ENCODE measurements at regions not wholly inside any gene's neighbourhood (a gene's known extent, or its start where the extent isn't known, plus 50 kb on each side); places are given as distances from the start of the nearest gene placed in this dataset.

DNA sequence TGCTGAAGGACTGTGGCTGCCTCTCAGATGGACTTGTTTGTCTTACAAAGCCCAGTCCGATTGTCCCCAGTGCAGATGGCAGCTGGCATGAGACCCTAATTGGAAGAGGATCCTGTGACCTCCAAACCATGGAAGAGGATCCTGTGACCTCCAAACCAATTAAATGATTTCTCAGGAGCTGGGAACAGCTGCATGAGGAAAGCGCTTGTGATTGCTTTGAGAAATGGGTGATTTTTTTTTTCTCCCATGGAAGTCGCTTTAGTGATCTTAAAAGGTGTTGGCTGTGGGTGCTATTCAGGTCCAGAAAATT is 68.4 kb upstream of the LARS2 start:
- CTCF ChIA-PET = no interaction called here
- H3K4ac ChIP-seq (ENCODE audit: low read depth, low read length) = no peak overlapping the region
- ATAC-seq (ENCODE audit: low read depth) (no peak), DNase-seq (no peak)
- no peak overlapping the region for H2AK9ac ChIP-seq (replicated peaks; ENCODE audit: low read depth, low read length, poor library complexity)
- H3K4me3 ChIP-seq (ENCODE audit: insufficient read depth, low read depth, low read length) = no peak overlapping the region
- 100% methylated on average over 1 of the region's 3 CpGs; no CpG with 5 or more reads in 1 of the 2 experiments for WGBS, 2 experiments (ENCODE audit: extremely low coverage in 2 of 2, insufficient read length in 1 of 2)
- peaks cover 2% of the 10 kb centered on the region; the same call in 1 of the 2 replicates for H3K9me3 ChIP-seq (ENCODE audit: control insufficient read depth, insufficient read depth, low read length)
- no peak overlapping the region for H3K27ac ChIP-seq (ENCODE audit: insufficient read depth, low read length)
- no peak overlapping the region for H3K14ac ChIP-seq (replicated peaks; ENCODE audit: low read depth, low read length)
- H2BK120ac ChIP-seq (ENCODE audit: low read depth, low read length) = no peak overlapping the region
- no peak overlapping the region for H3K4me2 ChIP-seq (ENCODE audit: low read depth, low read length)
- intact Hi-C loops (cut with micrococcal nuclease) = no loop called here
- no TSS peak for BruUV-seq (replicated peaks)
- no peak overlapping the region for H4K91ac ChIP-seq (ENCODE audit: insufficient read depth, low read depth, low read length)
- no peak overlapping the region for H3K9ac ChIP-seq (ENCODE audit: low read depth, low read length)
- no peak overlapping the region for H4K5ac ChIP-seq (ENCODE audit: low read depth, low read length)
- H4K20me1 ChIP-seq (ENCODE audit: insufficient read depth, low read length) = no peaks in the 10 kb centered on the region
- H3K36me3 ChIP-seq (ENCODE audit: control insufficient read depth, insufficient read depth, low read length) = no peaks in the 10 kb centered on the region
- TF ChIP-seq FOS (IDR thresholded peaks at IDR 0.05; ENCODE audit: low read depth, low read length) = no peak
- TF ChIP-seq, protein P1, sequence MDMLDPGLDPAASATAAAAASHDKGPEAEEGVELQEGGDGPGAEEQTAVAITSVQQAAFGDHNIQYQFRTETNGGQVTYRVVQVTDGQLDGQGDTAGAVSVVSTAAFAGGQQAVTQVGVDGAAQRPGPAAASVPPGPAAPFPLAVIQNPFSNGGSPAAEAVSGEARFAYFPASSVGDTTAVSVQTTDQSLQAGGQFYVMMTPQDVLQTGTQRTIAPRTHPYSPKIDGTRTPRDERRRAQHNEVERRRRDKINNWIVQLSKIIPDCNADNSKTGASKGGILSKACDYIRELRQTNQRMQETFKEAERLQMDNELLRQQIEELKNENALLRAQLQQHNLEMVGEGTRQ (IDR thresholded peaks at IDR 0.05; ENCODE audit: low read depth, low read length) = no peak
- TF ChIP-seq MXI1 (IDR thresholded peaks at IDR 0.05; ENCODE audit: borderline replicate concordance, low read depth, low read length) = no peak
- TF ChIP-seq RAD21 (IDR thresholded peaks at IDR 0.05; ENCODE audit: low read length) = no peak
- no peak for TF ChIP-seq RCOR1 (IDR thresholded peaks at IDR 0.05; ENCODE audit: insufficient replicate concordance, low read length)
- TF ChIP-seq NFE2L2 (IDR thresholded peaks at IDR 0.05; ENCODE audit: low read depth, low read length) = no peak
- TF ChIP-seq CEBPB (IDR thresholded peaks at IDR 0.05; ENCODE audit: low read depth, low read length) = no peak
- no peak for TF ChIP-seq POLR2A (IDR thresholded peaks at IDR 0.05; ENCODE audit: low read depth, low read length)
- TF ChIP-seq, protein P2, sequence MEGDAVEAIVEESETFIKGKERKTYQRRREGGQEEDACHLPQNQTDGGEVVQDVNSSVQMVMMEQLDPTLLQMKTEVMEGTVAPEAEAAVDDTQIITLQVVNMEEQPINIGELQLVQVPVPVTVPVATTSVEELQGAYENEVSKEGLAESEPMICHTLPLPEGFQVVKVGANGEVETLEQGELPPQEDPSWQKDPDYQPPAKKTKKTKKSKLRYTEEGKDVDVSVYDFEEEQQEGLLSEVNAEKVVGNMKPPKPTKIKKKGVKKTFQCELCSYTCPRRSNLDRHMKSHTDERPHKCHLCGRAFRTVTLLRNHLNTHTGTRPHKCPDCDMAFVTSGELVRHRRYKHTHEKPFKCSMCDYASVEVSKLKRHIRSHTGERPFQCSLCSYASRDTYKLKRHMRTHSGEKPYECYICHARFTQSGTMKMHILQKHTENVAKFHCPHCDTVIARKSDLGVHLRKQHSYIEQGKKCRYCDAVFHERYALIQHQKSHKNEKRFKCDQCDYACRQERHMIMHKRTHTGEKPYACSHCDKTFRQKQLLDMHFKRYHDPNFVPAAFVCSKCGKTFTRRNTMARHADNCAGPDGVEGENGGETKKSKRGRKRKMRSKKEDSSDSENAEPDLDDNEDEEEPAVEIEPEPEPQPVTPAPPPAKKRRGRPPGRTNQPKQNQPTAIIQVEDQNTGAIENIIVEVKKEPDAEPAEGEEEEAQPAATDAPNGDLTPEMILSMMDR (conservative IDR thresholded peaks at IDR 0.05; ENCODE audit: low read depth, low read length) = no peak
- in situ Hi-C loops (cut with MboI; ENCODE audit: low sequenced_read_pairs) = no loop called here
- no peak overlapping the region for H2AK5ac ChIP-seq (ENCODE audit: low read depth, low read length)
- H3K27me3 ChIP-seq (ENCODE audit: control insufficient read depth, insufficient read depth, low read length) = peaks cover 41% of the 10 kb centered on the region
- H3K23ac ChIP-seq (ENCODE audit: low read depth, low read length) = no peak overlapping the region
- no peak overlapping the region for H2BK15ac ChIP-seq (ENCODE audit: low read depth, low read length)
- H3K79me1 ChIP-seq (ENCODE audit: low read depth in 1 of 2, low read length in 2 of 2) = no peaks in the 10 kb centered on the region
- no peak overlapping the region for H3K56ac ChIP-seq (ENCODE audit: extremely low read depth, insufficient read depth, low read length)
- POLR2A ChIA-PET (ENCODE audit: unreplicated experiment) = no interaction called here
- H3K4me1 ChIP-seq (ENCODE audit: control insufficient read depth, insufficient read depth, low read length) = no peaks in the 10 kb centered on the region
- H2AFZ ChIP-seq (replicated peaks; ENCODE audit: low read length, poor library complexity) = no peak overlapping the region
- H4K8ac ChIP-seq (ENCODE audit: low read depth in 2 of 2, low read length in 2 of 2) = no peak overlapping the region
- H2BK5ac ChIP-seq (ENCODE audit: low read depth, low read length, poor library complexity, severe bottlenecking) = no peak overlapping the region
- no peaks in the 10 kb centered on the region for H3K9me1 ChIP-seq (ENCODE audit: insufficient read depth, low read length)
- dilution Hi-C loops (cut with HindIII; ENCODE audit: low sequenced_read_pairs, unreplicated experiment) = no loop called here
- no peak overlapping the region for H3K18ac ChIP-seq (ENCODE audit: low read depth, low read length)
- no peak overlapping the region for H2BK20ac ChIP-seq (ENCODE audit: low read depth, low read length)
